ENCODE measurements at regions not wholly inside any gene's neighbourhood (a gene's known extent, or its start where the extent isn't known, plus 50 kb on each side); places are given as distances from the start of the nearest gene placed in this dataset.
"Not testable (repeated sequence)": the region's sequence is repeated elsewhere in the genome, so short reads cannot be mapped to it uniquely, and the experiment has no call there.

DNA sequence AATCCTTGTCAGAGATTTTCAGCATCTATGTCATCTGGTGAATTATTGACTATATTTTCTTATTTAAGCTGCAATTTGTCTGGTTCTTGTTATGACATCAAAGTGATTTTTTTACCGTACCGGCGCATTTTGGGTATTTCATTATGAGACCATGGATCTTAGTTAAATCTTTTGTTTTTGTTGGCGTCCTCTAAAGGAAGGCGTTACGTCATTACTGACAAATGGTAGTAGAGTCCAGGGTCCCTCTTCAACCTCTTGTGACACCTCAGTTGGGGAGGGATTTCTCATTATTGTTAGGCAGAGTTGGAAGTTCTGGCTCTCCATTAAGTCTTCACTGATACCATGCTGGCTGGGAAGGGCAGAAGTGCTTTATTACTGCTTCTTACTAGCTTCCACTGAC lies 175.8 kb upstream of the MMADHC start:
- no peak for TF ChIP-seq POLR2A (IDR thresholded peaks at IDR 0.05)
- TF ChIP-seq, protein P1, sequence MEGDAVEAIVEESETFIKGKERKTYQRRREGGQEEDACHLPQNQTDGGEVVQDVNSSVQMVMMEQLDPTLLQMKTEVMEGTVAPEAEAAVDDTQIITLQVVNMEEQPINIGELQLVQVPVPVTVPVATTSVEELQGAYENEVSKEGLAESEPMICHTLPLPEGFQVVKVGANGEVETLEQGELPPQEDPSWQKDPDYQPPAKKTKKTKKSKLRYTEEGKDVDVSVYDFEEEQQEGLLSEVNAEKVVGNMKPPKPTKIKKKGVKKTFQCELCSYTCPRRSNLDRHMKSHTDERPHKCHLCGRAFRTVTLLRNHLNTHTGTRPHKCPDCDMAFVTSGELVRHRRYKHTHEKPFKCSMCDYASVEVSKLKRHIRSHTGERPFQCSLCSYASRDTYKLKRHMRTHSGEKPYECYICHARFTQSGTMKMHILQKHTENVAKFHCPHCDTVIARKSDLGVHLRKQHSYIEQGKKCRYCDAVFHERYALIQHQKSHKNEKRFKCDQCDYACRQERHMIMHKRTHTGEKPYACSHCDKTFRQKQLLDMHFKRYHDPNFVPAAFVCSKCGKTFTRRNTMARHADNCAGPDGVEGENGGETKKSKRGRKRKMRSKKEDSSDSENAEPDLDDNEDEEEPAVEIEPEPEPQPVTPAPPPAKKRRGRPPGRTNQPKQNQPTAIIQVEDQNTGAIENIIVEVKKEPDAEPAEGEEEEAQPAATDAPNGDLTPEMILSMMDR (IDR thresholded peaks at IDR 0.05): no peak
- Histone ChIP-seq H3K4me1 (peaks cover 0 to 5% of the 10 kb centered on the region in 2 donors), H3K27ac (no peak overlapping the region), H3K9me3 (no peaks in the 10 kb centered on the region), H3K36me3 (no peaks in the 10 kb centered on the region), H3K27me3 (no peaks in the 10 kb centered on the region), H3K4me3 (no peak overlapping the region)
- no peak for DNase-seq
- intact Hi-C loops (cut with DNase I; ENCODE audit: low total_unique reads): no loop called here

GRCh38 chr2:149761611-149762010 lies 174.0 kb upstream of the MMADHC start:
- intact Hi-C loops (cut with DNase I; ENCODE audit: low total_unique reads): no loop called here
- no peaks in the 10 kb centered on the region for H3K36me3 ChIP-seq
- no peak for DNase-seq
- H3K27me3 ChIP-seq: no peaks in the 10 kb centered on the region
- H3K9me3 ChIP-seq: no peaks in the 10 kb centered on the region
- no peak overlapping the region for H3K4me3 ChIP-seq
- TF ChIP-seq, protein P1 (IDR thresholded peaks at IDR 0.05): no peak
- no peak for TF ChIP-seq POLR2A (IDR thresholded peaks at IDR 0.05)
- H3K4me1 ChIP-seq: peaks cover 0 to 3% of the 10 kb centered on the region in 2 donors
- H3K27ac ChIP-seq: no peak overlapping the region

DNA sequence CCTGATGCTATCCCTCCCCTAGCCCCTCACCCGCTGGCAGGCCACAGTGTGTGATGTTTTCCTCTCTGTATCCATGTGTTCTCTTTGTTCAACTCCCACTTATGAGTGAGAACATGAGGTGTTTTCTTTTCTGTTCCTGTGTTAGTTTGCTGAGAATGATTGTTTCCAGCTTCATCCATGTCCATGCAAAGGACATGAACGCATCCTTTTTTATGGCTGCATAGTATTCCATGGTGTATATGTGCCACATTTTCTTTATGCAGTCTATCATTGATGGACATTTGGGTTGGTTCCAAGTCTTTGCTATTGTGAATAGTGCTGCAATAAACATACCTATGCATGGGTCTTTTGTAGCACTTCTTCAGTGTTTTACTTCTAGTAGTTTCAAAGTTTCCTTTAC lies 171.8 kb upstream of the MMADHC start:
- H3K27me3 ChIP-seq; H3K4me3 ChIP-seq; DNase-seq; H3K4me1 ChIP-seq; intact Hi-C loops (cut with DNase I; ENCODE audit: low total_unique reads); H3K27ac ChIP-seq; H3K9me3 ChIP-seq; H3K36me3 ChIP-seq: not testable (repeated sequence)

GRCh38 chr2:149754722-149755121 lies 167.1 kb upstream of the MMADHC start:
- H3K4me3 ChIP-seq; H3K36me3 ChIP-seq; DNase-seq; H3K9me3 ChIP-seq; H3K27ac ChIP-seq; H3K4me1 ChIP-seq; intact Hi-C loops (cut with DNase I; ENCODE audit: low total_unique reads); H3K27me3 ChIP-seq: not testable (repeated sequence)

DNA sequence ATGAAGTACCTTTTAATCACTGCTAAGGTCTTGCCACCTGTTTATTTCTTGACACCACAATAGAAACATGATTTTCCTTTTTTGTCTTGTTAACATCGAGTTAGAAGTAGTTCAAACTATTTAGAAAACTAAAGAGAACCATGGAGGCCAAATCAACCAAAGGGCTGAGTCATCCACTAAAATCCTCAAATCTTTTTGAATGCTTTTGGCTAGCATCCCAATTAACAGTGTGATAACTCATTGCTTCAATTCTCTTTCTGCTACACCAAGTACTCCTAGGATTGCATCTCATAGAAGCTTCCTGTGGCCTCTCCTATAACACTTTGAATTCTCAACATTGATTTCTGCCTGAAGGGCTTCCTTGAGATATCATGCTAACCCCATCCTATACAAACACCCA lies 159.9 kb upstream of the MMADHC start:
- intact Hi-C loops (cut with DNase I; ENCODE audit: low total_unique reads): no loop called here
- H3K36me3 ChIP-seq: no peaks in the 10 kb centered on the region
- no peak for DNase-seq
- H3K4me1 ChIP-seq: no peaks in the 10 kb centered on the region
- H3K9me3 ChIP-seq: no peaks in the 10 kb centered on the region
- no peak overlapping the region for H3K27ac ChIP-seq
- H3K4me3 ChIP-seq: no peak overlapping the region
- H3K27me3 ChIP-seq: no peaks in the 10 kb centered on the region
- TF ChIP-seq, protein P1 (IDR thresholded peaks at IDR 0.05): no peak
- no peak for TF ChIP-seq POLR2A (IDR thresholded peaks at IDR 0.05)

DNA sequence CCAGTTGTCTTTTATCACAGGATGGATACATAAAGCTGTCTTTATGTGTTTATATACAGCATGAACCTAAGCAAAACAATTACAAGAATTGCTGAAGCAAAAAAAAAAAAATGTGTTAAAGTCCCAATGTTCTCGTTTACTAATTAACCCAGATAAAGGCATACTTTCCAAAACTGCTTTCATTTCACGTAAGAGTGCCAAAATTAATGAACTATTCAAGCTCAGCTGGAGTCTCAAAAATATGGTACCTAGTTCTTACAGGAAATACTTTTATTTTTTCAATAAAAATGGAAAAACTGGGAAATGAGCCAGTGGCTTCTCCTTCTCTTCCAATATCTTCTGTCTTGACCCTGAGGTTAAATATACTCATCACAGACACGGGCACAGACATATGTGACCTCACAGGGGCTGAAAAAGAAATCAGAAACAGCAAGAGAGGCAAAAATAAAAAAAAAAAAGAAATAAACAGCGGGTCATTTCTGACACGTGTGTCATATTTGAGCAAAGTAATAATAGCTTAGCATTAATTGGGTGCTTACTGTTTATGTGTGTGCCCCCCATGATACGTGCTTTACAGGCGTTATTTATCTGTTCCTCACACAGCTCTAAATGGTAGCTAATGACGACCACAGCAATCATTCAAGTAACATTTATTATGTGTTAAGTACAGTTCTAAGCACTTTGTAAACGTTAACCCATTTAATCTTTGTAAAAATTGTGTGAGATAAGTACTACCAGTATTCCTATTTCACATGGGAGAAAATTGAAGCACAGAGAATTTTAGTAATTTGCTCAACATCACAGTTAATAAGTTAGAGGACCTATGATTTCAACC lies 158.0 kb upstream of the MMADHC start:
- no peak for TF ChIP-seq POLR2A (IDR thresholded peaks at IDR 0.05)
- TF ChIP-seq, protein P1 (IDR thresholded peaks at IDR 0.05): no peak
- no peaks in the 10 kb centered on the region for H3K9me3 ChIP-seq
- H3K27me3 ChIP-seq: no peaks in the 10 kb centered on the region
- no peaks in the 10 kb centered on the region for H3K36me3 ChIP-seq
- no peaks in the 10 kb centered on the region for H3K4me1 ChIP-seq
- no peak for DNase-seq
- intact Hi-C loops (cut with DNase I; ENCODE audit: low total_unique reads): no loop called here
- H3K4me3 ChIP-seq: no peak overlapping the region
- H3K27ac ChIP-seq: no peak overlapping the region
